GM06990 (cell line): ENCODE measurements at regions not wholly inside any gene's neighbourhood (a gene's known extent, or its start where the extent isn't known, plus 50 kb on each side); places are given as distances from the start of the nearest gene placed in this dataset.
"Not testable (repeated sequence)": the region's sequence is repeated elsewhere in the genome, so short reads cannot be mapped to it uniquely, and the experiment has no call there.

Source experiments
- DNase-seq: peaks from one replicate; pipeline ENCODE4 v3.0.0-alpha.2; 2011; ENCODE audit not compliant: insufficient read length; ENCODE audit errors: extremely low read depth
- H3K27me3 ChIP-seq: replicated peaks from 2 replicates; pipeline ENCODE4 v1.6.0; 2011; ENCODE audit warnings: low read length; ENCODE audit not compliant: control insufficient read depth, insufficient read depth
- H3K36me3 ChIP-seq: 2 replicates; pipeline ENCODE4 v1.5.1; 2011; ENCODE audit warnings: low read length; ENCODE audit not compliant: control insufficient read depth, insufficient read depth
- H3K4me3 ChIP-seq: replicated peaks from 2 replicates; pipeline ENCODE4 v1.5.1; 2011; ENCODE audit warnings: low read depth, mild to moderate bottlenecking, control low read depth, low read length
- TF ChIP-seq, protein P1 (sequence below): IDR thresholded peaks from 2 replicates; pipeline ENCODE4 v1.5.1; 2011; ENCODE audit warnings: low read length, control low read depth, mild to moderate bottlenecking, inconsistent platforms; ENCODE audit not compliant: insufficient read depth, poor library complexity, severe bottlenecking

DNA sequence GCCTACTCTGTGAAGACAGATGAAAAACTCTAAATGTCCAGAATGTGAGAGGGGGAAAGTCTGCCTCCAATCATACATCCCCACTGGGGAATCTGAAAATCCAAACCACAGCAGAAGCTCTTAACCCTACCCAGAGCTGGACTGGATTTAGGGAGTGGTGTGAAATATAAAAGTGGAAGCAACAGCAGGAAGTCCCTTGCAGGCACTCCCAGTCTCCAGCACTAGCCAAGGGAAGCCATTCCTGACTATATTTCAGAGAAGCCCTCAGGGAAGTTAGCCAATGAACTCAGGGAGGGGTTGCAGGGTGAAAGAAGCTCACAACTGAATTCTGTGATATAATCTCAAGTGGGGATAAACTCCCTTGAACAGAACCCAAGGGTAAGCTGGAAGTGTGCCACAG is 51.5 kb downstream of the CRPPA start:
- TF ChIP-seq, protein P1, sequence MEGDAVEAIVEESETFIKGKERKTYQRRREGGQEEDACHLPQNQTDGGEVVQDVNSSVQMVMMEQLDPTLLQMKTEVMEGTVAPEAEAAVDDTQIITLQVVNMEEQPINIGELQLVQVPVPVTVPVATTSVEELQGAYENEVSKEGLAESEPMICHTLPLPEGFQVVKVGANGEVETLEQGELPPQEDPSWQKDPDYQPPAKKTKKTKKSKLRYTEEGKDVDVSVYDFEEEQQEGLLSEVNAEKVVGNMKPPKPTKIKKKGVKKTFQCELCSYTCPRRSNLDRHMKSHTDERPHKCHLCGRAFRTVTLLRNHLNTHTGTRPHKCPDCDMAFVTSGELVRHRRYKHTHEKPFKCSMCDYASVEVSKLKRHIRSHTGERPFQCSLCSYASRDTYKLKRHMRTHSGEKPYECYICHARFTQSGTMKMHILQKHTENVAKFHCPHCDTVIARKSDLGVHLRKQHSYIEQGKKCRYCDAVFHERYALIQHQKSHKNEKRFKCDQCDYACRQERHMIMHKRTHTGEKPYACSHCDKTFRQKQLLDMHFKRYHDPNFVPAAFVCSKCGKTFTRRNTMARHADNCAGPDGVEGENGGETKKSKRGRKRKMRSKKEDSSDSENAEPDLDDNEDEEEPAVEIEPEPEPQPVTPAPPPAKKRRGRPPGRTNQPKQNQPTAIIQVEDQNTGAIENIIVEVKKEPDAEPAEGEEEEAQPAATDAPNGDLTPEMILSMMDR = no peak
- DNase-seq = no peak
- Histone ChIP-seq H3K4me3 (no peak overlapping the region), H3K27me3 (no peaks in the 10 kb centered on the region), H3K36me3 (no peaks in the 10 kb centered on the region)

DNA sequence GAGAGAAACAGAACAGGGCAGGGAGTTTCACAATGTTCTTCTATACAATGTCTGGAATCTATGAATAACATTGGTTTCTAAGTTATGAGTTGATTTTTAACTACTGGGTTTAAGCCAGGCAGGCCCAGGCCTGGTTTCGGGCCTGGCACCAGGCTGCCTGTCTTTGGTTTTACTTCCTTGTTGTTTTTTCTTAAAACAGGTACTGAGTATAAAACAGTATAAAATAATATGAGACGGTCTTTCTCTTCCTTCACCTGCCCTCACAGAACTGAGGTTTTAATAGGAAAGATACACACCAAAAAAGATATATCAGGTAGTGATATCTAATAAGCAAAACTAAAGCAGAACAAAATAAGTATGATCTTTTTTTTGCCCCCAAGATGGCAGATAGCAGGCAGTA is 52.0 kb downstream of the CRPPA start:
- not testable (repeated sequence) for H3K36me3 ChIP-seq, DNase-seq, H3K27me3 ChIP-seq, H3K4me3 ChIP-seq

DNA sequence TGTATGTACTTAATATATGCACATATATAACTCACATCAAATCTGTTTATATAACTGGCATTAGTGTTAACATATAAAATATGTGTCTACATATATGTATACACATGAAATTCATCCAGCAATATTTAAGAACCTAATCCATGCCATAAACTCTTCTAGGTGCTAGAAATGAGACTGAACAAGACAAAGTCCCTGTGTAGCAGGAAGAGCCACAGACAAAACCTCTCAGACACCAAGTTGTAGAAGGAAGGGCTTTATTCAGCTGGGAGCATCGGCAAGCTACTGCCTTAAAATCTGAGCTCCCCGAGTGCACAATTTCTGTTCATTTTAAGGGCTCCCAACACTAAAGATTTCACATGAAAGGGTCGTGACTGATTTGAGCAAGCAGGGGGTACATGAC is 52.5 kb downstream of the CRPPA start:
- TF ChIP-seq, protein P1 = no peak
- no peak for DNase-seq
- H3K36me3 ChIP-seq = no peaks in the 10 kb centered on the region
- H3K27me3 ChIP-seq = no peaks in the 10 kb centered on the region
- no peak overlapping the region for H3K4me3 ChIP-seq

DNA sequence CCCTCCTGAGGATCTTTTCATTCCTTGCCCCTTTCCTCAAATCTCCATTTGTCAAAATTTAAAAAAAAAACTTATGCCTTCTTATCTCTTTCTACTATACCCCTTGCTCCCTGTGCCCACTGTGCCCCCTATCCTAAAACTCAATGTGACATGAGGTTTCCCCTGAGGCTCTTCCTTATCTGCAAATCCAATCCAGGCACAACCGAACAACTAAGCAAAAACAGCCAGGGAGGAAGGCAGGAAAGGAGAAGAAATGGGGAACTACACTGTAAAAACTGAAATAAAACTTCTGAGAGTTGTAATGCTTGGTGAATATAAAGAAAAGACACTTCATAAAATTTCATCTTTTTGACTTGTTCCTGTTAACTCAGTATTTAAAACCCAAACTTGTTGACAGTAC is 54.2 kb downstream of the CRPPA start:
- TF ChIP-seq, protein P1 = no peak
- H3K4me3 ChIP-seq = no peak overlapping the region

DNA sequence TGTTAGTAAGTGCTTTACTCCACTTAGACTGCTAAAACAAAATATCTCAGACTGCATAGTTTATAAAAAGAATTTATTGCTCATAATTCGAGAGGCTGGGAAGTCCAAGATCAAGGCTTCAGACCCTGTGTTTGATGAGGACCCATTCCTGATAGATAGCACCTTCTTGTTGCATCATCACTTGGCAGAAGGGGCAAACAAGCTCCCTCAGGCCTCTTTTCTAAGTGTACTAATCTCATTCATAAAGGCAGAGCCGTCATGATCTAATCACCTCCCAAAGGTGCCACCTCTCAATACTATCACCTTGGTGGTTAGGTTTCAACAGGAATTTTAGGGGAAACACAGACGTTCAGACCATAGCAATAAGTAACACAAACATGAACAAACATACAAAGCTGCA is 55.4 kb downstream of the CRPPA start:
- TF ChIP-seq, protein P1 = no peak
- Histone ChIP-seq H3K4me3 (no peak overlapping the region), H3K36me3 (no peaks in the 10 kb centered on the region), H3K27me3 (no peaks in the 10 kb centered on the region)
- DNase-seq = no peak

More for the DNA sequence above, 54.2 kb downstream of the CRPPA start:
- DNase-seq = no peak
- H3K36me3 ChIP-seq = no peaks in the 10 kb centered on the region
- H3K27me3 ChIP-seq = no peaks in the 10 kb centered on the region

DNA sequence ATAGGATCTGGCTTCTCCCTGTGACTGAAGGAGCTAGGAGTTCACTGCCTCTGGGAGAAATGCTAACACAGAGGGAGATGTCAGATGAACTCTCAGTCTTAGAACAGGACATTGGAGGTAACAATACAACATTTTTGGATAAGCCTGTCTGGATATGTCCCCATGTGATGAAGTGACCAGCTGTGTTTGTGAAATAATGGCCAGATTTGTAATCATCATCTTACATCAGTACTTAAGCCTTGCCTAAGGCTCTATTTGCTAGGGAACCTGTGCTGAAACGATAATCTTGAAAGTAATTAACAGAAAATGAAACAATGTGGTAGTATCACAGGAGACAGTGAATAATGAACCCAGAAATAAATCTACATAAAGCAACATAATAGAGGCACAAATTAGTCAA is 56.2 kb downstream of the CRPPA start:
- Histone ChIP-seq H3K4me3 (no peak overlapping the region), H3K36me3 (no peaks in the 10 kb centered on the region), H3K27me3 (no peaks in the 10 kb centered on the region)
- no peak for DNase-seq
- TF ChIP-seq, protein P1 = no peak

DNA sequence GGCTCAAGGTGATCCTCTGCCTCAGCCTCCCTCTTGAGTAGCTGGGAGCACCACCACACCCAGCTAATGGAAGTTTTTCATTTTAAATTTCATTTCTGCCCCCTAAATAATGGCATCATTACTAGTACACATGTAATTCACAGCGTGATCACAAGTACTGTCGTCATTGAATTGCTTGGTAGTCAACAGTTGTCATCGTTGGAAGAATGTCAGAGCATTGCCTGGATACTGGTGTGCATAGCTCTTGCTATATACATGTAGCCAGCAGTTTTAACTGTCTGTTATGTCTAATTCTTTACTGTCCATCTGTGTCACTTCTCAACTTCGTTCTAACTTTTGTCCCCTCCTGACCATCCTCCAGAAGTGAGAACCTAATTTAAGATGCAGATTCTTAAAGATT is 62.1 kb downstream of the CRPPA start:
- Histone ChIP-seq H3K4me3 (no peak overlapping the region), H3K27me3 (no peaks in the 10 kb centered on the region), H3K36me3 (no peaks in the 10 kb centered on the region)
- no peak for DNase-seq
- TF ChIP-seq, protein P1 = no peak
